Stimulated activated naive CD8-positive, alpha-beta T cell treated with anti-CD3 and anti-CD28 coated beads, Interleukin-15, Interleukin-2, amounts not matched to agents 100 ng/mL and 50 ng/mL, for 24 hours (primary cell): ENCODE measurements at regions not wholly inside any gene's neighbourhood (a gene's known extent, or its start where the extent isn't known, plus 50 kb on each side); places are given as distances from the start of the nearest gene placed in this dataset.

ENCODE experiments used
- H3K27ac Mint-ChIP-seq: one replicate; pipeline ENCODE4 v1.8.0; 2021; ENCODE audit warnings: mild to moderate bottlenecking, mixed read lengths
- H3K27me3 Mint-ChIP-seq: one replicate; pipeline ENCODE4 v1.8.0; 2021; ENCODE audit warnings: mixed read lengths
- H3K36me3 Mint-ChIP-seq: one replicate; pipeline ENCODE4 v1.8.0; 2021; ENCODE audit warnings: low read depth, mixed read lengths
- H3K4me1 Mint-ChIP-seq: one replicate; pipeline ENCODE4 v1.8.0; 2021; ENCODE audit warnings: low read depth, mixed read lengths
- H3K4me3 Mint-ChIP-seq: one replicate; pipeline ENCODE4 v1.8.0; 2021; ENCODE audit warnings: mild to moderate bottlenecking, mixed read lengths
- H3K9me3 Mint-ChIP-seq: one replicate; pipeline ENCODE4 v1.8.0; 2021; ENCODE audit warnings: mixed read lengths

GRCh38 chr15:70492240-70493177 lies 270.8 kb downstream of the UACA start:
- H3K36me3 Mint-ChIP-seq, result no peaks in the 10 kb centered on the region
- peaks cover 48% of the 10 kb centered on the region for H3K27me3 Mint-ChIP-seq
- peak overlapping the region; percentile 95 for H3K27ac Mint-ChIP-seq
- peak overlapping the region; percentile 65 for H3K4me3 Mint-ChIP-seq
- H3K4me1 Mint-ChIP-seq, result peaks cover 71% of the 10 kb centered on the region
- no peaks in the 10 kb centered on the region for H3K9me3 Mint-ChIP-seq

GRCh38 chr15:70491641-70492040 lies 271.7 kb downstream of the UACA start:
- peaks cover 41% of the 10 kb centered on the region for H3K27me3 Mint-ChIP-seq
- peaks cover 75% of the 10 kb centered on the region for H3K4me1 Mint-ChIP-seq
- no peaks in the 10 kb centered on the region for H3K36me3 Mint-ChIP-seq
- H3K27ac Mint-ChIP-seq, result peak overlapping the region; percentile 28
- no peaks in the 10 kb centered on the region for H3K9me3 Mint-ChIP-seq
- peak overlapping the region; percentile 65 for H3K4me3 Mint-ChIP-seq

- Mint-ChIP-seq H3K27me3 (peaks cover 39% of the 10 kb centered on the region), H3K4me1 (peaks cover 76% of the 10 kb centered on the region), H3K4me3 (peak overlapping the region; percentile 45), H3K27ac (peak overlapping the region; percentile 28), H3K9me3 (no peaks in the 10 kb centered on the region), H3K36me3 (no peaks in the 10 kb centered on the region)
Observed at GRCh38 chr15:70491201-70491621, 272.1 kb downstream of the UACA start.

GRCh38 chr15:70490838-70491155 lies 272.6 kb downstream of the UACA start:
- no peaks in the 10 kb centered on the region for H3K9me3 Mint-ChIP-seq
- peaks cover 78% of the 10 kb centered on the region for H3K4me1 Mint-ChIP-seq
- peak overlapping the region; percentile 28 for H3K27ac Mint-ChIP-seq
- no peaks in the 10 kb centered on the region for H3K36me3 Mint-ChIP-seq
- H3K27me3 Mint-ChIP-seq, result peaks cover 37% of the 10 kb centered on the region
- no peak overlapping the region for H3K4me3 Mint-ChIP-seq

- peaks cover 32% of the 10 kb centered on the region for H3K27me3 Mint-ChIP-seq
- H3K4me3 Mint-ChIP-seq, result no peak overlapping the region
- H3K4me1 Mint-ChIP-seq, result peaks cover 78% of the 10 kb centered on the region
- H3K9me3 Mint-ChIP-seq, result no peaks in the 10 kb centered on the region
- no peaks in the 10 kb centered on the region for H3K36me3 Mint-ChIP-seq
- no peak overlapping the region for H3K27ac Mint-ChIP-seq
Observed at GRCh38 chr15:70490148-70490837, 273.1 kb downstream of the UACA start.

- Mint-ChIP-seq H3K4me1 (peaks cover 67% of the 10 kb centered on the region), H3K27me3 (peaks cover 37% of the 10 kb centered on the region), H3K9me3 (no peaks in the 10 kb centered on the region), H3K36me3 (no peaks in the 10 kb centered on the region), H3K4me3 (no peak overlapping the region), H3K27ac (peak overlapping the region; percentile 31)
Observed at GRCh38 chr15:70488941-70489848, 274.2 kb downstream of the UACA start.

GRCh38 chr15:70488002-70488605 lies 275.3 kb downstream of the UACA start:
- Mint-ChIP-seq H3K36me3 (no peaks in the 10 kb centered on the region), H3K4me1 (peaks cover 56% of the 10 kb centered on the region), H3K9me3 (no peaks in the 10 kb centered on the region), H3K4me3 (no peak overlapping the region), H3K27ac (no peak overlapping the region), H3K27me3 (peaks cover 42% of the 10 kb centered on the region)

- Mint-ChIP-seq H3K27me3 (peaks cover 48% of the 10 kb centered on the region), H3K4me3 (peak overlapping the region; percentile 14), H3K36me3 (no peaks in the 10 kb centered on the region), H3K27ac (peak overlapping the region; percentile 80), H3K9me3 (no peaks in the 10 kb centered on the region), H3K4me1 (peaks cover 48% of the 10 kb centered on the region)
Observed at GRCh38 chr15:70487387-70487740, 276.0 kb downstream of the UACA start.

- Mint-ChIP-seq H3K4me1 (peaks cover 42% of the 10 kb centered on the region), H3K27ac (peak overlapping the region; percentile 80), H3K9me3 (no peaks in the 10 kb centered on the region), H3K27me3 (peaks cover 52% of the 10 kb centered on the region), H3K36me3 (no peaks in the 10 kb centered on the region), H3K4me3 (peak overlapping the region; percentile 14)
Observed at GRCh38 chr15:70486451-70487386, 276.6 kb downstream of the UACA start.

- H3K27me3 Mint-ChIP-seq, result peaks cover 51% of the 10 kb centered on the region
- H3K27ac Mint-ChIP-seq, result peak overlapping the region; percentile 80
- no peaks in the 10 kb centered on the region for H3K9me3 Mint-ChIP-seq
- no peaks in the 10 kb centered on the region for H3K36me3 Mint-ChIP-seq
- peak overlapping the region; percentile 14 for H3K4me3 Mint-ChIP-seq
- peaks cover 35% of the 10 kb centered on the region for H3K4me1 Mint-ChIP-seq
Observed at GRCh38 chr15:70486012-70486411, 277.3 kb downstream of the UACA start.

GRCh38 chr15:70484993-70485392 lies 278.4 kb downstream of the UACA start:
- H3K36me3 Mint-ChIP-seq, result no peaks in the 10 kb centered on the region
- no peak overlapping the region for H3K4me3 Mint-ChIP-seq
- peaks cover 43% of the 10 kb centered on the region for H3K27me3 Mint-ChIP-seq
- H3K4me1 Mint-ChIP-seq, result peaks cover 37% of the 10 kb centered on the region
- H3K9me3 Mint-ChIP-seq, result no peaks in the 10 kb centered on the region
- no peak overlapping the region for H3K27ac Mint-ChIP-seq

GRCh38 chr15:70483513-70483912 lies 279.8 kb downstream of the UACA start:
- no peaks in the 10 kb centered on the region for H3K9me3 Mint-ChIP-seq
- peaks cover 37% of the 10 kb centered on the region for H3K27me3 Mint-ChIP-seq
- no peak overlapping the region for H3K4me3 Mint-ChIP-seq
- H3K27ac Mint-ChIP-seq, result no peak overlapping the region
- H3K36me3 Mint-ChIP-seq, result no peaks in the 10 kb centered on the region
- peaks cover 49% of the 10 kb centered on the region for H3K4me1 Mint-ChIP-seq

- Mint-ChIP-seq H3K9me3 (no peaks in the 10 kb centered on the region), H3K27me3 (peaks cover 62% of the 10 kb centered on the region), H3K4me1 (peaks cover 32% of the 10 kb centered on the region), H3K27ac (peak overlapping the region; percentile 64), H3K4me3 (peak overlapping the region; percentile 18), H3K36me3 (no peaks in the 10 kb centered on the region)
Observed at GRCh38 chr15:70480196-70480856, 283.0 kb downstream of the UACA start.
